NCI-H446 (cell line): ENCODE measurements at regions not wholly inside any gene's neighbourhood (a gene's known extent, or its start where the extent isn't known, plus 50 kb on each side); places are given as distances from the start of the nearest gene placed in this dataset.
"Not testable (repeated sequence)": the region's sequence is repeated elsewhere in the genome, so short reads cannot be mapped to it uniquely, and the experiment has no call there.

ENCODE experiments used
- DNase-seq, 2 experiments: peaks; one replicate each; lab custom pipeline; 2025; lab: John Stamatoyannopoulos, UW

- no peak for DNase-seq
Observed at GRCh38 chrX:117487421-117487820, 629.2 kb downstream of the KLHL13 start.

- no peak for DNase-seq
Observed at GRCh38 chrX:117483950-117484349, 632.7 kb downstream of the KLHL13 start.

GRCh38 chrX:117458243-117458968 is 658.2 kb downstream of the KLHL13 start:
- no peak for DNase-seq

DNA sequence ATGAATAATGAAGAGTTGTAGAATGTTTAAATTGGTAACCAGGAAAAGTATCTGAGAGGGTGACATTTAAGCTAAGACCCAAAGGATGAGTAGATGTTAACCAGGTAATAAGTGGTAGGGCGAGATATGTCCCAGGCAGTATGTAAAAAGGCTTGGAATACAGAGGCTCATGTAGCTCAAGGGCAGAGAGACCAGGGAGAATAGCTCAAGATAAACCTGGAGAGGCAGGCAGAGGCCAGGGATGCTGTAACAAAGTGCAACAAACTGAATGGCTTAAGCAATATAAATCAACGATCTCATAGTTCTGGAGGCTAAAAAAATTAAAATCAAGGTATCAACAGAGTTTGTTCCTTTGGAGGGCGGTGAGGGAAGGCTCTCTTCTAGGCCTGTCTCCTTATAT is 660.8 kb downstream of the KLHL13 start:
- no peak for DNase-seq

GRCh38 chrX:117429501-117429900 is 687.1 kb downstream of the KLHL13 start:
- DNase-seq: no peak

GRCh38 chrX:117407449-117408150 is 709.0 kb downstream of the KLHL13 start:
- DNase-seq: no peak

DNA sequence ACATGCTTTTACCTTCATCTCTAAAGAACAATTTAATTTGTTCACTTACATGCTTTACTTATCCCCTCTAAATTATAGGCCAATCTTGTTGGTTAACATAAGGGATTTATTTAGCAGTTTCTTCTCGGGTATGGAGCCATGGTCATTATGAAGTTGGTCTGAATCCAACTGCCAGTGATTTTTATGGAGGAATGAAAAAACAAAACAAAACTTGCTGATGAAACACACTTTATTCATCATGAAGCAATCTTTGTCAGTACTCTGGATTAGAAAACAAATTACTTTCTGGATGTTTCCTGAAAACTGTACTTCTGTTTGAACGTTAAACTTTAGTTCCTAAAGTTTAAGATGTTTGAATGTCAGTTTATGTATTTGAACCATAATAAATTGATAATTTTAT is 715.8 kb downstream of the KLHL13 start:
- no peak for DNase-seq

- DNase-seq: no peak
Observed at GRCh38 chrX:117400005-117400404, 716.6 kb downstream of the KLHL13 start.

DNA sequence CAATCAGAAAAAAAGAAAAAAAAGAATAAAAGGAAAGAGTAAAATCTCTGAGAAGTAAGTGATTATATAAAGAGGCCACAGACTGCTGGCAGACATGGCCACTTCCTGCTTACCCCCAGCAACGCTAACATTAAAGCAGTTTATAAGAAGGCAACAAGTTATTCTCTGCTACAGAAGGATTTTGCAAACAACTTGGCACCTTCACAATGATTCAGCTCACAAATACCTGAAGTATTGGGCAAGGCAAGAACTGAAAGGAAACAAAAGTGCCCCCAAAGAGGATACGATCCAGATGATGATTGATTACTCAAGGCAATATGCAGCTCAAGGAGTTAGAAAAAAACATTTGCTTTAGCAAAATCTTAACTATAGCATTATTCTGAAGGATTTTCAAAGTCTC is 718.8 kb downstream of the KLHL13 start:
- no peak for DNase-seq

DNA sequence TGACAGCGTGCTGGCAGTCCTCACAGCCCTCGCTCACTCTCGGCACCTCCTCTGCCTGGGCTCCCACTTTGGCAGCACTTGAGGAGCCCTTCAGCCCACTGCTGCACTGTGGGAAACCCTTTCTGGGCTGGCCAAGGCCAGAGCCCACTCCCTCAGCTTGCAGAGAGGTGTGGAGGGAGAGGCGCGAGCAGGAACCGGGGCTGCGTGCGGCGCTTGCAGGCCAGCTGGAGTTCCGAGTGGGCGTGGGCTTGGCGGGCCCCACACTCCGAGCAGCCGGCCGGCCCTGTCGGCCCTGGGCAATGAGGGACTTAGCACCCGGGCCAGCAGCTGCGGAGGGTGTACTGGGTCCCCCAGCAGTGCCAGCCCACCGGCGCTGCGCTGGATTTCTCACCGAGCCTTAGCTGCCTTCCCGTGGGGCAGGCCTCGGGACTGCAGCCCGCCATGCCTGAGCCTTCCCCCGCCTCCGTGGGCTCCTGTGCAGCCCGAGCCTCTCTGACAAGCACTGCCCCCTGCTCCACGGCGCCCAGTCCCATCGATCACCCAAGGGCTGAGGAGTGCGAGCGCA is 722.0 kb downstream of the KLHL13 start:
- DNase-seq: not testable (repeated sequence)

DNA sequence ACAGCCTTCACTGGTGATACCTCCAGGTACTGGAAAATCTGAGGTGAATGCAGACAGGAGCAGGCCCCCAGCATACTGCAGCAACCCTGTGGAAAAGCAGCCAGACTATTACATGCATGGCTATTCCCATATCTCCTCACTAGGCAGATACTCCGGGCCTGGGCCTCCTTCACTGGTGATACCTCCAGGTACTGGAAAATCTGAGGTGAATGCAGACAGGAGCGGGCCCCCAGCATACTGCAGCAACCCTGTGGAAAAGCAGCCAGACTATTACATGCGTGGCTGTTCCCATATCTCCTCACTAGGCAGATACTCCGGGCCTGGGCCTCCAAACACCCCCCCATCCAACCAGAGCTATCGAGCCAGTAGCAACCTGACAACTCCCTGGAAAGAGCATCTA is 724.2 kb downstream of the KLHL13 start:
- not testable (repeated sequence) for DNase-seq

- no peak for DNase-seq
Observed at GRCh38 chrX:117376460-117376859, 740.1 kb downstream of the KLHL13 start.

GRCh38 chrX:117335209-117335608 is 781.4 kb downstream of the KLHL13 start:
- no peak for DNase-seq

- no peak for DNase-seq
Observed at GRCh38 chrX:117327373-117327772, 789.2 kb downstream of the KLHL13 start.

DNA sequence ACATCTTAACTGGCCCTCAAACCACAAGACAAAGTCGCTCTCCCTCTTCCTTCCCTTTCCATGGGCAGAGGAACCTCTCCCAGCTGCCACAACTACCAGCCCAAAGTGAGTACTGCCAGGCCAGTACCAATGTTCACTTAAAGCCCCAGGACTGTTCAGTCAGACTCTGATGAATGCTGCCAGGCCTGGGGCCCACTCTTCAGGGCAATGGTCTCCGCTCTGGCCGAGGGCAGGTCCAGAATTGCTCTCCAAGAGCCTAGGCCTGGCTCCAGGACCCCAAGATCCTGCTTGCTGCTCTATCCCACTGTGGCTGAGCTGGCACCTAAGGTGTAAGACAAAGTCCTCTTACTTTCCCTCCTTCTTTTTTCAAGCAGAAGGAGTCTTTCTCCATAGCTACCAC is 790.9 kb downstream of the KLHL13 start:
- DNase-seq: no peak

GRCh38 chrX:117305168-117305766 is 811.3 kb downstream of the KLHL13 start:
- no peak for DNase-seq

DNA sequence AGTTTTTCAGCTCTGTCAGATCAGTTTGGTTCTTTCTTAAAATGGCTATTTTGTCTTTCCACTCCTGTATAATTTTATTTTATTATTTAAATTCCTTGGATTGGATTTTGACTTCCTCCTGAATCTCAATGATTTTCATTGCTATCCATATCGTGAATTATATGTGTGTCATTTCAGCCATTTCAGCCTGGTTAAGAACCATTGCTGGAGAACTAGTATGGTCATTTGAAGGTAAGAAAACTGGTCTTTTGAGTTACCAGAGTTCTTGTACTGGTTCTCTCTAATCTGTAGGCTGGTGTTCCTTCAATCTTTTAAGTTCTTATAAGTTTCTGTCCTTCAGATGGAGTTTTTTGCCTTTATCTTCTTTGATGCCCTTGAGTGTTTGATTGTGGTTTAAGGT is 815.5 kb downstream of the KLHL13 start:
- no peak for DNase-seq

DNA sequence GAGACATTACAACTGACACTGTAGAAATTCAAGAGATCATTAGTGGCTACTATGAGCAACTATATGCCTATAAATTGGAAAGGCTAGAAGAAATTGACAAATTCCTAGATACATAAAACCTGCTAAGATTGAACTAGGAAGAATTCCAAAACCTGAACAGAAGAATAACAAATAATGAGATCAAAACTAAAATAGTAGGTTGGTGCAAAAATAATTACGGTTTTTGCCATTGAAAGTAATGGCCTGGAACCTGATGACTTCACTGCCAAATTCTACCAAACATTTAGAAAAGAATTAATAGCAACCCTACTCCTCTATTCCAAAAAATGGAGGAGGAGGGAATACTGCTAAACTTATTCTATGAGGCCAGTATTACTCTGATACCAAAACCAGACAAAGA is 824.9 kb downstream of the KLHL13 start:
- DNase-seq: no peak

DNA sequence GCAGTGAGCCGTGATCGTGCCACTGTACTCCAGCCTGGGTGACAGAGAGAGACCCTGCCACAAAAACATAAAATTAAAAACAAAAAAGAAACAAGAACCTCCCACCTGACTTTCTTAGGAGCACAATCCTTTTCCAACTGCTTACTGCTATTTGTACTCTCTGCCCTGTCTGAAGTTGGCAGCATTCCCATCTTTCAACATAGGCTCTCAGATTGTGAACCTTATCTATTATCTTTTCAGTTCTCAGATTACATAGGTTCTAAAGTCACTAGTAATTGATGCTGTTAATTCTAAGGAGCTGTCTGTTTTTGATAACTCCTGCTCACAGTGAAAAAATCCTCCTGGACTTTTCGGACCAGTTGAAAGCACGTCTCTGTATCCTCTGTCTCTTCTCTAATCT is 812.2 kb upstream of the CT83 start:
- DNase-seq: no peak
